Endothelial cell of umbilical vein (primary cell): ENCODE measurements at regions not wholly inside any gene's neighbourhood (a gene's known extent, or its start where the extent isn't known, plus 50 kb on each side); places are given as distances from the start of the nearest gene placed in this dataset.

Experiments used
- BruUV-seq: library from RNA; stranded (reverse); fragments of 400-500 nt; replicated peaks from 2 replicates; lab custom pipeline; 2021; lab: Mats Ljungman, UMichigan
- CTCF ChIA-PET: fragments of 300-600, 350-600 bp; sonication (Branson Sonifier 250); formaldehyde crosslinking; loops from one replicate; lab custom pipeline; 2021; ENCODE audit warnings: antibody characterized with exemption, inconsistent platforms; lab: Charles Lee
- POLR2A ChIA-PET: fragments of 300-600, 350-600 bp; sonication (Branson Sonifier 250); formaldehyde crosslinking; loops from one replicate; lab custom pipeline; 2021; ENCODE audit warnings: antibody characterized with exemption, inconsistent platforms; lab: Charles Lee
- DNase-seq: peaks from one replicate; pipeline ENCODE4 v3.0.0-alpha.2; 2011; ENCODE audit warnings: low read depth, low spot score
- FAIRE-seq: peaks from 2 replicates; lab custom pipeline; 2011; peaks lifted over from hg19 to GRCh38; lab: Jason Lieb, UNC
- H2AFZ ChIP-seq: 2 replicates; pipeline ENCODE4 v1.6.0; 2012; ENCODE audit warnings: low read depth, low read length, control low read depth, inconsistent platforms
- H3K27ac ChIP-seq: 2 replicates; pipeline ENCODE4 v1.5.1; 2011; ENCODE audit warnings: low read depth, mild to moderate bottlenecking, control low read depth, low read length, moderate library complexity; ENCODE audit not compliant: insufficient read depth
- H3K27me3 ChIP-seq, 2 experiments: 2 replicates each; pipeline versions ENCODE4 v1.6.0 to v1.6.1; 2011; ENCODE audit warnings: low read length in 2 of 2, mixed read lengths in 1 of 2; ENCODE audit not compliant: control insufficient read depth in 2 of 2, insufficient read depth in 2 of 2
- H3K36me3 ChIP-seq, 2 experiments: 2 replicates in 1 of 2; 3 replicates in 1 of 2; pipeline ENCODE4 v1.5.1; 2011; ENCODE audit warnings: low read length in 2 of 2, mild to moderate bottlenecking in 1 of 2, moderate library complexity in 1 of 2; ENCODE audit not compliant: control insufficient read depth in 2 of 2, insufficient read depth in 2 of 2; ENCODE audit errors: extremely low read depth in 1 of 2
- H3K4me1 ChIP-seq: 3 replicates; pipeline ENCODE4 v1.5.1; 2011; ENCODE audit warnings: mild to moderate bottlenecking, low read length; ENCODE audit not compliant: control insufficient read depth, insufficient read depth; ENCODE audit errors: extremely low read depth
- H3K4me2 ChIP-seq: 2 replicates; pipeline ENCODE4 v1.6.1; 2011; ENCODE audit warnings: low read length, control low read depth, mixed read lengths; ENCODE audit not compliant: insufficient read depth
- H3K4me3 ChIP-seq, 3 experiments: fragments of 200-600 bp in 1 of 3; sonication (generic), shearing (Covaris generic) in 1 of 3; replicated peaks in 1 of 3; 2 replicates each; pipeline ENCODE4 v1.5.1; 2011 to 2016; ENCODE audit warnings: control low read depth in 3 of 3, low read length in 3 of 3, mild to moderate bottlenecking in 2 of 3, inconsistent platforms in 1 of 3, low read depth in 1 of 3, moderate library complexity in 1 of 3; ENCODE audit not compliant: insufficient read depth in 1 of 3
- H3K79me2 ChIP-seq: 2 replicates; pipeline ENCODE4 v1.6.0; 2012; ENCODE audit warnings: low read length, inconsistent platforms; ENCODE audit not compliant: control insufficient read depth, insufficient read depth
- H3K9ac ChIP-seq: replicated peaks from 2 replicates; pipeline ENCODE3; 2011; ENCODE audit warnings: low read length, control low read depth; ENCODE audit not compliant: insufficient read depth; ENCODE audit errors: extremely low read depth
- H3K9me1 ChIP-seq: replicated peaks from 3 replicates; pipeline ENCODE4 v1.6.0; 2011; ENCODE audit warnings: mild to moderate bottlenecking, low read length; ENCODE audit not compliant: control insufficient read depth, insufficient read depth; ENCODE audit errors: extremely low read depth
- H3K9me3 ChIP-seq: replicated peaks from 2 replicates; pipeline ENCODE4 v1.5.1; 2012; ENCODE audit warnings: low read length, inconsistent platforms; ENCODE audit not compliant: control insufficient read depth, insufficient read depth
- H4K20me1 ChIP-seq: replicated peaks from 2 replicates; pipeline ENCODE3; 2011; ENCODE audit warnings: mild to moderate bottlenecking, low read length; ENCODE audit not compliant: control insufficient read depth, insufficient read depth; ENCODE audit errors: extremely low read depth
- EZH2 ChIP-seq: IDR thresholded peaks from 2 replicates; pipeline ENCODE4 v1.6.1; 2012; ENCODE audit warnings: borderline replicate concordance, low read depth, mild to moderate bottlenecking, moderate library complexity, low read length, inconsistent platforms; ENCODE audit not compliant: severe bottlenecking
- FOS ChIP-seq: IDR thresholded peaks from 2 replicates; pipeline ENCODE4 v1.6.1; 2011; ENCODE audit warnings: mild to moderate bottlenecking, low read length, moderate library complexity, borderline replicate concordance; ENCODE audit not compliant: insufficient read depth
- GATA2 ChIP-seq: IDR thresholded peaks from 2 replicates; pipeline ENCODE4 v1.7.0; 2011; ENCODE audit warnings: low read depth, mild to moderate bottlenecking, moderate library complexity, mixed read lengths, low read length; ENCODE audit not compliant: insufficient read length, insufficient read depth
- JUN ChIP-seq: IDR thresholded peaks from 2 replicates; pipeline ENCODE4 v1.6.1; 2011; ENCODE audit warnings: borderline replicate concordance, low read depth; ENCODE audit not compliant: insufficient read length, insufficient read depth
- MYC ChIP-seq: IDR thresholded peaks from one replicate; pipeline ENCODE4 v1.6.1; 2011; ENCODE audit warnings: mild to moderate bottlenecking, low read depth, low read length
- POLR2A ChIP-seq: IDR thresholded peaks from 2 replicates; pipeline ENCODE4 v1.6.1; 2012; ENCODE audit warnings: low read depth, mild to moderate bottlenecking, control low read depth, low read length
- POLR2AphosphoS5 ChIP-seq: IDR thresholded peaks from 2 replicates; pipeline ENCODE4 v1.6.1; 2012; ENCODE audit warnings: low read depth, mild to moderate bottlenecking, control low read depth, low read length, moderate library complexity; ENCODE audit not compliant: insufficient read depth
- dilution Hi-C: fragments of 300-500 bp; cut with MboI; formaldehyde crosslinking; loops from one replicate; pipeline ENCODE4 v1.15.0; 2019; ENCODE audit warnings: low sequenced_read_pairs; ENCODE audit not compliant: extremely low pct_ligation_motif_present
- intact Hi-C: fragments of 100-400 bp; cut with micrococcal nuclease; formaldehyde crosslinking; loops from one replicate; pipeline ENCODE4 v1.10.0; 2022
- TF ChIP-seq, protein P1 (sequence below): IDR thresholded peaks from 2 replicates; pipeline ENCODE4 v1.6.1; 2011; ENCODE audit not compliant: insufficient read depth, insufficient read length
- TF ChIP-seq, protein P2 (sequence below), 2 donors: IDR thresholded peaks; 1 replicate in 1 of 2; 2 replicates in 1 of 2; pipeline ENCODE4 v1.5.1; 2011; ENCODE audit warnings: low read length in 2 of 2, mild to moderate bottlenecking in 2 of 2, moderate library complexity in 2 of 2, control low read depth in 1 of 2, inconsistent platforms in 1 of 2, low read depth in 1 of 2; ENCODE audit not compliant: insufficient read depth in 1 of 2; ENCODE audit errors: extremely low read depth in 1 of 2

DNA sequence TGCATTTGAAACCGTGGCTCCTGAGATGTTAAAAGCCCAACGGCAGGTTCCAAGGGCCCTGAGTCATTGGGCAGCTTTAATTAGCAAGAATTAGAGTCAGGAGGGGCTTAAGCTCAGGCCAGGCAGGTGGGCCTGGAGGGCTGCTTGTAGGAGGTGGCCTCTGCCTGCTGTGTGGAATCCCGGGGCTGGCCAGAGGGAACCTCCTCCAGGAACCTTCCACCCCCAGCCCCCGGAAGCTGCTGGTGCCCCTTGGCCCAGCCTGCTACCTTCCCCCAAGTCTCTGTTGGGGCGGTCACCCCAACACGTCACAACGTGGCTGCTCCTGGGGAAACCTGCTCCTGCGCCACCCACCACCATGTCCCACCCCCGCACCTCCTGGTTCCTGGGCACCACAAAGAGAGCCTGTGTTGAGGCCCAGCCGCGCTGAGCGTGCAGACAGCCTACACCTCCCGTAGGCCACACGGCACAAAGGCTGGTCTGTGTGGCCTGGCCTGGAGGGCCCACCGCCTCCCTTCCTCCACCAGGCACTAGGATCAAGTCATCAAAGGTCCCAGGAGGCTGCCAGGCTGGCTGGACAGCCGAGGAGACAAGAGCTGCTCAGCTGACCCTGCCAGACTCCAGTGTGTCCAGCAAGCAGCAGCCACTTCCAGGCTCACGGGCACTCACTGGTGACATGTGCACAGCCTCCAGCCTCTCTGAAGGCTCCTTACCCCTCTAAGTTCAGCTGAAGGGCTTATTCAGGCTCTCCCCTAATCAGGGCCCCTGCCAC lies 86.3 kb downstream of the SNX5 start:
- POLR2A ChIA-PET, result no interaction called here
- FAIRE-seq, result no peak
- no TSS peak for BruUV-seq

More for the DNA sequence above, 86.3 kb downstream of the SNX5 start:
- intact Hi-C loops, result no loop called here
- CTCF ChIA-PET, result interaction anchor here (0.8 kb wide), 1 partner anchor 13 kb away, joined by 3 read pairs; no protein-coding TSS in a partner anchor
- Histone ChIP-seq H3K36me3 (no peaks in the 10 kb centered on the region), H3K9me3 (no peaks in the 10 kb centered on the region), H3K9me1 (no peaks in the 10 kb centered on the region), H4K20me1 (no peaks in the 10 kb centered on the region), H3K4me1 (peaks cover 5% of the 10 kb centered on the region), H2AFZ (no peak overlapping the region), H3K27ac (no peak overlapping the region), H3K9ac (no peak overlapping the region), H3K4me3 (no peak overlapping the region), H3K4me2 (no peak overlapping the region), H3K27me3 (peaks cover 0 to 8% of the 10 kb centered on the region in 2 experiments), H3K79me2 (no peaks in the 10 kb centered on the region)
- TF ChIP-seq, protein P1, sequence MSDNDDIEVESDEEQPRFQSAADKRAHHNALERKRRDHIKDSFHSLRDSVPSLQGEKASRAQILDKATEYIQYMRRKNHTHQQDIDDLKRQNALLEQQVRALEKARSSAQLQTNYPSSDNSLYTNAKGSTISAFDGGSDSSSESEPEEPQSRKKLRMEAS, result no peak
- TF ChIP-seq POLR2AphosphoS5, result no peak
- TF ChIP-seq FOS, result no peak
- no peak for TF ChIP-seq GATA2
- no peak for TF ChIP-seq MYC
- TF ChIP-seq, protein P2, sequence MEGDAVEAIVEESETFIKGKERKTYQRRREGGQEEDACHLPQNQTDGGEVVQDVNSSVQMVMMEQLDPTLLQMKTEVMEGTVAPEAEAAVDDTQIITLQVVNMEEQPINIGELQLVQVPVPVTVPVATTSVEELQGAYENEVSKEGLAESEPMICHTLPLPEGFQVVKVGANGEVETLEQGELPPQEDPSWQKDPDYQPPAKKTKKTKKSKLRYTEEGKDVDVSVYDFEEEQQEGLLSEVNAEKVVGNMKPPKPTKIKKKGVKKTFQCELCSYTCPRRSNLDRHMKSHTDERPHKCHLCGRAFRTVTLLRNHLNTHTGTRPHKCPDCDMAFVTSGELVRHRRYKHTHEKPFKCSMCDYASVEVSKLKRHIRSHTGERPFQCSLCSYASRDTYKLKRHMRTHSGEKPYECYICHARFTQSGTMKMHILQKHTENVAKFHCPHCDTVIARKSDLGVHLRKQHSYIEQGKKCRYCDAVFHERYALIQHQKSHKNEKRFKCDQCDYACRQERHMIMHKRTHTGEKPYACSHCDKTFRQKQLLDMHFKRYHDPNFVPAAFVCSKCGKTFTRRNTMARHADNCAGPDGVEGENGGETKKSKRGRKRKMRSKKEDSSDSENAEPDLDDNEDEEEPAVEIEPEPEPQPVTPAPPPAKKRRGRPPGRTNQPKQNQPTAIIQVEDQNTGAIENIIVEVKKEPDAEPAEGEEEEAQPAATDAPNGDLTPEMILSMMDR (IDR thresholded peaks at IDR 0.05; ENCODE audit: extremely low read depth in 1 of 2, insufficient read depth in 1 of 2, low read depth in 1 of 2, low read length in 2 of 2), result no peak
- TF ChIP-seq POLR2A, result no peak
- TF ChIP-seq JUN, result no peak
- no peak for TF ChIP-seq EZH2
- DNase-seq, result no peak
- dilution Hi-C loops, result no loop called here
